GM12878 (cell line): ENCODE measurements at regions not wholly inside any gene's neighbourhood (a gene's known extent, or its start where the extent isn't known, plus 50 kb on each side); places are given as distances from the start of the nearest gene placed in this dataset.

Experiments
- ATAC-seq: fragments of 200-7000 bp; cut with Tn5 transposase; 3 replicates; pipeline ENCODE4 v1.9.1; 2020; ENCODE audit warnings: mild to moderate bottlenecking, moderate library complexity
- BruUV-seq: library from RNA; stranded (reverse); fragments of 400-500 nt; replicated peaks from 2 replicates; lab custom pipeline; 2021; lab: Mats Ljungman, UMichigan
- CTCF ChIA-PET: fragments of 300-600 bp; sonication (Branson Sonifier 250); formaldehyde crosslinking; extraction: SDS; loops from one replicate; lab custom pipeline; 2021; ENCODE audit warnings: inconsistent platforms; lab: Yijun Ruan, JAX
- POLR2A ChIA-PET: fragments of 350-600 bp; formaldehyde crosslinking; extraction: SDS; loops from one replicate; lab custom pipeline; 2021; ENCODE audit warnings: inconsistent platforms; lab: Charles Lee
- RAD21 ChIA-PET: fragments of 300-600 bp; sonication (Branson Sonifier 250); formaldehyde crosslinking; loops from one replicate; lab custom pipeline; 2023; ENCODE audit warnings: antibody characterized with exemption; ENCODE audit not compliant: unreplicated experiment; lab: Charles Lee
- SMC1A ChIA-PET: fragments of 300-600 bp; sonication (Branson Sonifier 250); formaldehyde crosslinking; loops from one replicate; lab custom pipeline; 2023; ENCODE audit not compliant: unreplicated experiment, uncharacterized antibody; lab: Charles Lee
- DNase-seq: peaks from one replicate; pipeline ENCODE4 v3.0.0-alpha.2; 2011; ENCODE audit warnings: low read depth, low spot score
- FAIRE-seq: peaks from 3 replicates; lab custom pipeline; 2011; peaks lifted over from hg19 to GRCh38; lab: Jason Lieb, UNC
- H2AFZ ChIP-seq: 2 replicates; pipeline ENCODE4 v1.6.0; 2011; ENCODE audit warnings: low read depth, low read length, control low read depth; ENCODE audit not compliant: control insufficient read depth
- H3K27ac ChIP-seq: 2 replicates; pipeline ENCODE4 v1.5.1; 2011; ENCODE audit warnings: control low read depth; ENCODE audit not compliant: control insufficient read depth, insufficient read depth
- H3K27me3 ChIP-seq, 2 experiments: replicated peaks in 1 of 2; 2 replicates each; pipeline versions ENCODE4 v1.6.0 to v1.6.1; 2011; ENCODE audit warnings: low read length in 1 of 2; ENCODE audit not compliant: control insufficient read depth in 2 of 2, insufficient read depth in 2 of 2
- H3K36me3 ChIP-seq, 2 experiments: 2 replicates each; pipeline ENCODE4 v1.5.1; 2011; ENCODE audit warnings: low read length in 1 of 2; ENCODE audit not compliant: control insufficient read depth in 2 of 2, insufficient read depth in 2 of 2
- H3K4me1 ChIP-seq: 2 replicates; pipeline ENCODE4 v1.6.1; 2011; ENCODE audit warnings: mild to moderate bottlenecking, low read length, moderate library complexity, mixed read lengths; ENCODE audit not compliant: control insufficient read depth, insufficient read depth
- H3K4me2 ChIP-seq: 2 replicates; pipeline ENCODE4 v1.6.0; 2011; ENCODE audit warnings: control low read depth; ENCODE audit not compliant: control insufficient read depth, insufficient read depth
- H3K4me3 ChIP-seq: fragments of 200-600 bp; sonication (generic); 2 replicates; pipeline ENCODE4 v1.5.1; 2016
- H3K79me2 ChIP-seq: 2 replicates; pipeline ENCODE4 v1.6.0; 2011; ENCODE audit warnings: low read length; ENCODE audit not compliant: control insufficient read depth, insufficient read depth
- H3K9ac ChIP-seq: 2 replicates; pipeline ENCODE4 v1.8.0; 2011; ENCODE audit warnings: low read length, control low read depth, mixed read lengths; ENCODE audit not compliant: control insufficient read depth, insufficient read depth
- H3K9me3 ChIP-seq: replicated peaks from 3 replicates; pipeline ENCODE4 v1.5.1; 2011; ENCODE audit warnings: mild to moderate bottlenecking, low read length; ENCODE audit not compliant: control insufficient read depth, insufficient read depth
- H4K20me1 ChIP-seq: 2 replicates; pipeline ENCODE4 v1.6.0; 2011; ENCODE audit not compliant: control insufficient read depth, insufficient read depth
- NR2F1 ChIP-seq: fragments of 450-650 bp; conservative IDR thresholded peaks from 2 replicates; pipeline ENCODE4 v1.6.1; 2017; ENCODE audit warnings: mild to moderate bottlenecking
- NRF1 ChIP-seq: conservative IDR thresholded peaks from 2 replicates; pipeline ENCODE4 v1.6.1; 2011; ENCODE audit warnings: mild to moderate bottlenecking, low read depth, low read length, improper control_type of control experiment
- SRF ChIP-seq, 2 experiments: IDR thresholded peaks; 2 replicates each; pipeline ENCODE4 v1.6.1; 2011; ENCODE audit warnings: low read depth in 2 of 2, low read length in 2 of 2, mild to moderate bottlenecking in 1 of 2, moderate library complexity in 1 of 2
- TCF7 ChIP-seq: IDR thresholded peaks from 2 replicates; pipeline ENCODE4 v1.6.1; 2014; ENCODE audit warnings: antibody characterized with exemption, borderline replicate concordance
- YBX1 ChIP-seq: fragments of 450-650 bp; IDR thresholded peaks from 2 replicates; pipeline ENCODE4 v1.6.1; 2016; ENCODE audit warnings: antibody characterized with exemption
- WGBS: methylation state at CpG from one replicate; pipeline ENCODE4 v1.1.6; 2016; ENCODE audit warnings: low lambda C conversion rate; ENCODE audit not compliant: insufficient replicate concordance, insufficient coverage; ENCODE audit errors: missing lambda C conversion rate; 5-methylcytosine and 5-hydroxymethylcytosine counted together
- in situ Hi-C: fragments of 300-500 bp; cut with MboI; formaldehyde crosslinking; loops from 9 replicates; pipeline ENCODE4 v1.14.3; 2018; ENCODE audit warnings: mixed read lengths
- intact Hi-C: fragments of 100-400 bp; cut with micrococcal nuclease; formaldehyde crosslinking; loops from one replicate; pipeline ENCODE4 v1.14.2; 2022; ENCODE audit not compliant: unreplicated experiment
- TF ChIP-seq, protein P1 (sequence below): IDR thresholded peaks from 2 replicates; pipeline ENCODE4 v1.6.1; 2011; ENCODE audit warnings: low read depth, low read length, improper control_type of control experiment, borderline replicate concordance
- TF ChIP-seq, protein P2 (sequence below): IDR thresholded peaks from 2 replicates; pipeline ENCODE4 v1.6.1; 2012; ENCODE audit warnings: low read length, inconsistent platforms
- TF ChIP-seq, protein P3 (sequence below): fragments of 450-650 bp; IDR thresholded peaks from 2 replicates; pipeline ENCODE4 v1.6.1; 2018; ENCODE audit warnings: borderline replicate concordance, mild to moderate bottlenecking; ENCODE audit not compliant: partially characterized antibody

DNA sequence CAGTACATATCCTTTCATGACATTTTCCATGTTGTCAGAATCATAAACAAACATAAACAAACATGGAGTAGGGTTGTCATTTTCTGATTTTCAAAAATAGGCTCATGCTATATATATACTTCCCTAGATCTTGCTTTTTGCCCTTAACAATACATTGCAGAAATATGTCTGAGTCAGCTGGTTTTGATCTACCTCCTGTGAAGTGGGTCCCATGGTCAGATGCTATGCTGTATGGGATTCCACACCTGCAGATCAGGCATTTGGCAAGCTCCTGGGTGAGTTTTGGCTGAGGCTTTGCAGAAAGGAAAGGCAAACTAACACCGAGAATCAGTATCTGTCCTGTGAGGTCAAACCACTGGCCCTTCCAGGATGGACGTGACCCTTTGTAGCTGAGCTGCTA, 183.0 kb upstream of the ARID2 start (continued):
- TF ChIP-seq, protein P1, sequence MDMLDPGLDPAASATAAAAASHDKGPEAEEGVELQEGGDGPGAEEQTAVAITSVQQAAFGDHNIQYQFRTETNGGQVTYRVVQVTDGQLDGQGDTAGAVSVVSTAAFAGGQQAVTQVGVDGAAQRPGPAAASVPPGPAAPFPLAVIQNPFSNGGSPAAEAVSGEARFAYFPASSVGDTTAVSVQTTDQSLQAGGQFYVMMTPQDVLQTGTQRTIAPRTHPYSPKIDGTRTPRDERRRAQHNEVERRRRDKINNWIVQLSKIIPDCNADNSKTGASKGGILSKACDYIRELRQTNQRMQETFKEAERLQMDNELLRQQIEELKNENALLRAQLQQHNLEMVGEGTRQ: no peak
- TF ChIP-seq, protein P2, sequence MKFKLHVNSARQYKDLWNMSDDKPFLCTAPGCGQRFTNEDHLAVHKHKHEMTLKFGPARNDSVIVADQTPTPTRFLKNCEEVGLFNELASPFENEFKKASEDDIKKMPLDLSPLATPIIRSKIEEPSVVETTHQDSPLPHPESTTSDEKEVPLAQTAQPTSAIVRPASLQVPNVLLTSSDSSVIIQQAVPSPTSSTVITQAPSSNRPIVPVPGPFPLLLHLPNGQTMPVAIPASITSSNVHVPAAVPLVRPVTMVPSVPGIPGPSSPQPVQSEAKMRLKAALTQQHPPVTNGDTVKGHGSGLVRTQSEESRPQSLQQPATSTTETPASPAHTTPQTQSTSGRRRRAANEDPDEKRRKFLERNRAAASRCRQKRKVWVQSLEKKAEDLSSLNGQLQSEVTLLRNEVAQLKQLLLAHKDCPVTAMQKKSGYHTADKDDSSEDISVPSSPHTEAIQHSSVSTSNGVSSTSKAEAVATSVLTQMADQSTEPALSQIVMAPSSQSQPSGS: no peak
- TF ChIP-seq, protein P3, sequence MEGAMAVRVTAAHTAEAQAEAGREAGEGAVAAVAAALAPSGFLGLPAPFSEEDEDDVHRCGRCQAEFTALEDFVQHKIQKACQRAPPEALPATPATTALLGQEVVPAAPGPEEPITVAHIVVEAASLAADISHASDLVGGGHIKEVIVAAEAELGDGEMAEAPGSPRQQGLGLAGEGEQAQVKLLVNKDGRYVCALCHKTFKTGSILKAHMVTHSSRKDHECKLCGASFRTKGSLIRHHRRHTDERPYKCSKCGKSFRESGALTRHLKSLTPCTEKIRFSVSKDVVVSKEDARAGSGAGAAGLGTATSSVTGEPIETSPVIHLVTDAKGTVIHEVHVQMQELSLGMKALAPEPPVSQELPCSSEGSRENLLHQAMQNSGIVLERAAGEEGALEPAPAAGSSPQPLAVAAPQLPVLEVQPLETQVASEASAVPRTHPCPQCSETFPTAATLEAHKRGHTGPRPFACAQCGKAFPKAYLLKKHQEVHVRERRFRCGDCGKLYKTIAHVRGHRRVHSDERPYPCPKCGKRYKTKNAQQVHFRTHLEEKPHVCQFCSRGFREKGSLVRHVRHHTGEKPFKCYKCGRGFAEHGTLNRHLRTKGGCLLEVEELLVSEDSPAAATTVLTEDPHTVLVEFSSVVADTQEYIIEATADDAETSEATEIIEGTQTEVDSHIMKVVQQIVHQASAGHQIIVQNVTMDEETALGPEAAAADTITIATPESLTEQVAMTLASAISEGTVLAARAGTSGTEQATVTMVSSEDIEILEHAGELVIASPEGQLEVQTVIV: no peak

DNA sequence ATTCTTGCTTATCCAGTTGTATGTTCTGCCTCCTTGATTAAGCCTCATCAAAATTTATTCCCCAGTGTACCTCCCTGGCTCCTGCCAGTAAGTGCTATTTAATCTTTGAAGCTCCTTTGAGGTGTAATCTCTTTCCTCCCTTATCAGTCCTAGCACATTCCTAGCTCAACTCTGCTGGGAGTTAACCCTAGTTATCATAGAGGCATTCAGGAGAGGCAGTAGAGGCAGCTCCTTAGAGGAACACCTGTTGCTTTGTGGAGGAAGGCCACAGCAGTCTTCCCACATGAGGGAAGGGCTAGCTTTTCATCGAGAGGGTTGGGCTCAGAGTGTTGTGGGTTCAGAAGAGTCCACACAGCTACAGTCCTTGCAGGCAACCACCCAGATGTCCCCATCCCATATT, 182.4 kb upstream of the ARID2 start:
- H3K4me2 ChIP-seq: no peak overlapping the region
- ChIA-PET POLR2A (no interaction called here), CTCF (interaction anchor here (0.9 to 6.9 kb wide), 7 partner anchors 116 to 1474 kb away, joined by 3 to 109 read pairs (median 6); no protein-coding TSS in a partner anchor), SMC1A (interaction anchor here (0.8 to 2.2 kb wide), 3 partner anchors 169 to 201 kb away, joined by 3 to 5 read pairs (median 4); no protein-coding TSS in a partner anchor), RAD21 (interaction anchor here (0.8 to 1.4 kb wide), 7 partner anchors 29 to 377 kb away, joined by 3 to 5 read pairs (median 3); no protein-coding TSS in a partner anchor)
- FAIRE-seq: no peak
- DNase-seq: no peak
- H3K9me3 ChIP-seq: no peaks in the 10 kb centered on the region
- H3K36me3 ChIP-seq: no peaks in the 10 kb centered on the region
- H3K27me3 ChIP-seq: no peaks in the 10 kb centered on the region; a peak in 1 of 4 replicates
- no peaks in the 10 kb centered on the region for H4K20me1 ChIP-seq
- BruUV-seq: no TSS peak
- no peak overlapping the region for H3K9ac ChIP-seq
- H3K4me3 ChIP-seq: no peak overlapping the region
- H3K27ac ChIP-seq: no peak overlapping the region
- in situ Hi-C loops (no loop called here), intact Hi-C loops (loop anchor here (5.0 to 10.0 kb wide), 2 partner anchors 368 to 375 kb away; no protein-coding TSS in a partner anchor)
- ATAC-seq: no peak
- WGBS: 33% methylated on average over 1 of the region's 1 CpG
- H3K4me1 ChIP-seq: no peaks in the 10 kb centered on the region
- H3K79me2 ChIP-seq: no peaks in the 10 kb centered on the region
- no peak overlapping the region for H2AFZ ChIP-seq
- TF ChIP-seq NR2F1 (no peak), YBX1 (no peak), TCF7 (no peak), SRF (IDR thresholded peaks at IDR 0.05; ENCODE audit: low read depth in 2 of 2, low read length in 2 of 2) (no peak), NRF1 (no peak)
- TF ChIP-seq, protein P3: no peak
